ENCODE measurements at regions not wholly inside any gene's neighbourhood (a gene's known extent, or its start where the extent isn't known, plus 50 kb on each side); places are given as distances from the start of the nearest gene placed in this dataset.

DNA sequence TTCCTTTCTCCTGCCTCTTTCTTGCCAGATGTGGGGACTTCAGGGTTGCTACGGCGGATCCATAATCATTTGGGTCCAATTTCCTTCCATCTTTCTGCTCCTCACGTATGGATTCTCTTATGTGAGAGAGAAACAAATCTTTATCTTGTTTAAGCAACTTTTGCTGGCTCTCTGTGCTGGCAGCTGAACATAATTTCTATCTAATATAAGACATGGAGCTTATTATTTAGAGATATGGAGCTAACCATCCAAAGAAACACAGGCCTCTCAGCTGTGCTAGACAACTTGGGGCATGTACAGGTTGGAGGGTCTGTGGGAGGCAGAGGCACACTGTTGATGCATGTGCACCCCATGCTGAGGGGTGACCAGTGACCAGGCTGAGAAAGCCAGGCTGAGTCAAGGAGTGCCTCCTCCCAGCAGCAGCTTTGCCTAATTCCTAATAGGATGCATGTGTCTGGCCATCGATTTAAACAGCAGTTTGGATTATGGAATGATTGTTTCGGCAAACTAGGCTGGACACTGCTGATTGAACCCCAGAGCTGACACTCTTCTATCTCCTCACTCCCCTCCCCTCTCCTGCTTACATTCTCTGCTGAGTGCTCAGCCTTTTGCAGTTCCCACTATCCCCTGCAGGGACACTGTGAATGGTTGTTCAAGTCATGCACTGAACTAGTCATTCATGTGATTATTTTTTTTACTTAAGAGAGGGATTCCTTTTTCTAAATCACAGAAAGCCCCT, 195.8 kb downstream of the ERCC6L2 start:
- CTCF ChIA-PET, result interaction anchor here (0.6 kb wide), 1 partner anchor 14 kb away, joined by 4 read pairs; no protein-coding TSS in a partner anchor
- H3K36me3 Mint-ChIP-seq (ENCODE audit: insufficient read depth, unreplicated experiment), result no peaks in the 10 kb centered on the region
- no peaks in the 10 kb centered on the region for H3K9me3 Mint-ChIP-seq (ENCODE audit: unreplicated experiment)
- H3K9me3 ChIP-seq, result no peaks in the 10 kb centered on the region; the same call in 1 of the 2 replicates
- H3K4me1 Mint-ChIP-seq (ENCODE audit: low read depth, unreplicated experiment), result peaks cover 19% of the 10 kb centered on the region
- H3K4me3 ChIP-seq (ENCODE audit: low read depth, low read length), result no peak overlapping the region
- peaks cover 31% of the 10 kb centered on the region for H3K4me1 ChIP-seq
- TF ChIP-seq, protein P1, sequence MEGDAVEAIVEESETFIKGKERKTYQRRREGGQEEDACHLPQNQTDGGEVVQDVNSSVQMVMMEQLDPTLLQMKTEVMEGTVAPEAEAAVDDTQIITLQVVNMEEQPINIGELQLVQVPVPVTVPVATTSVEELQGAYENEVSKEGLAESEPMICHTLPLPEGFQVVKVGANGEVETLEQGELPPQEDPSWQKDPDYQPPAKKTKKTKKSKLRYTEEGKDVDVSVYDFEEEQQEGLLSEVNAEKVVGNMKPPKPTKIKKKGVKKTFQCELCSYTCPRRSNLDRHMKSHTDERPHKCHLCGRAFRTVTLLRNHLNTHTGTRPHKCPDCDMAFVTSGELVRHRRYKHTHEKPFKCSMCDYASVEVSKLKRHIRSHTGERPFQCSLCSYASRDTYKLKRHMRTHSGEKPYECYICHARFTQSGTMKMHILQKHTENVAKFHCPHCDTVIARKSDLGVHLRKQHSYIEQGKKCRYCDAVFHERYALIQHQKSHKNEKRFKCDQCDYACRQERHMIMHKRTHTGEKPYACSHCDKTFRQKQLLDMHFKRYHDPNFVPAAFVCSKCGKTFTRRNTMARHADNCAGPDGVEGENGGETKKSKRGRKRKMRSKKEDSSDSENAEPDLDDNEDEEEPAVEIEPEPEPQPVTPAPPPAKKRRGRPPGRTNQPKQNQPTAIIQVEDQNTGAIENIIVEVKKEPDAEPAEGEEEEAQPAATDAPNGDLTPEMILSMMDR (IDR thresholded peaks at IDR 0.05; ENCODE audit: insufficient read depth in 1 of 2, low read depth in 1 of 2, low read length in 1 of 2, severe bottlenecking in 1 of 2, unreplicated experiment in 1 of 2), result peak; percentile 51 to 63
- intact Hi-C loops (cut with micrococcal nuclease; ENCODE audit: unreplicated experiment), result loop anchor here (5.0 kb wide), 2 partner anchors 106 to 146 kb away; no protein-coding TSS in a partner anchor
- no peaks in the 10 kb centered on the region for H3K27me3 ChIP-seq (replicated peaks; ENCODE audit: control insufficient read depth, insufficient read depth, low read length)
- H3K4me3 Mint-ChIP-seq (ENCODE audit: unreplicated experiment), result no peak overlapping the region
- H3K27me3 Mint-ChIP-seq (ENCODE audit: insufficient read depth, unreplicated experiment), result no peaks in the 10 kb centered on the region
- peak; percentile 53 to 54 for DNase-seq
- peak overlapping the region; percentile 26 for H3K27ac Mint-ChIP-seq (ENCODE audit: unreplicated experiment)
- no peaks in the 10 kb centered on the region for H3K36me3 ChIP-seq (ENCODE audit: control insufficient read depth, insufficient read depth, low read length)
- POLR2A ChIA-PET, result no interaction called here
- no TSS peak for BruUV-seq (replicated peaks)

DNA sequence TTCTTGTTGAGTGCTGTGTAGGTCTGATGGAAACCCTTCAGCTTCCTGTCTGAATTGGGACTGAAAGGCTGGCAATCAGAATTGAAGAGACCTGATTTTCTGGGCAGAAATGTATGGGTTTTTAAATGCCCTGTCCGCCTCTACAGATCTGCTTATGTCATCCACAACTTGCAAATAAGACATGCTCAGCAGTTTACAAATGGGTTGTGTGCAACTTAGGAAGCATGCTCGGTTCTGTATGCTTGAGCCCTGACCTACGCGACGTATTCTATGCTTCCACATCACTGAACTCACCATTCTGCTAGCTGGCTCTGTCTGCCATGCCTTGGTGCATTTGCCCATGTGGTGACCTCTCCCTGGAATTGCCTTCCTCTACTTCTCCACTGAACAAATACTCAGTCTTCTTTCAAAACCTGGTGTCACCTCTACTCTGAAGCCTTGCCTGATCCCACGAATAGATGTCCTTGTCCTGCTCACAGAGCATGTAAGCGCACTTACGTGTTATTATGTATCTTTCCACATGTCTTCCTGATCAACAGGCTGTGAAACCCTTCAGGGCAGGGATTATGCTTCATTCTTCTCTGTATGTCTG, 194.2 kb downstream of the ERCC6L2 start:
- no TSS peak for BruUV-seq (replicated peaks)
- TF ChIP-seq, protein P1 (IDR thresholded peaks at IDR 0.05; ENCODE audit: insufficient read depth in 1 of 2, low read depth in 1 of 2, low read length in 1 of 2, severe bottlenecking in 1 of 2, unreplicated experiment in 1 of 2), result no peak
- DNase-seq, result no peak
- Mint-ChIP-seq H3K36me3 (ENCODE audit: insufficient read depth, unreplicated experiment) (no peaks in the 10 kb centered on the region), H3K4me3 (ENCODE audit: unreplicated experiment) (no peak overlapping the region), H3K9me3 (ENCODE audit: unreplicated experiment) (no peaks in the 10 kb centered on the region), H3K27ac (ENCODE audit: unreplicated experiment) (no peak overlapping the region), H3K4me1 (ENCODE audit: low read depth, unreplicated experiment) (peaks cover 19% of the 10 kb centered on the region), H3K27me3 (ENCODE audit: insufficient read depth, unreplicated experiment) (no peaks in the 10 kb centered on the region)
- Histone ChIP-seq H3K4me1 (peaks cover 31% of the 10 kb centered on the region), H3K9me3 (no peaks in the 10 kb centered on the region), H3K36me3 (ENCODE audit: control insufficient read depth, insufficient read depth, low read length) (no peaks in the 10 kb centered on the region), H3K4me3 (ENCODE audit: low read depth, low read length) (no peak overlapping the region), H3K27me3 (replicated peaks; ENCODE audit: control insufficient read depth, insufficient read depth, low read length) (no peaks in the 10 kb centered on the region)
- intact Hi-C loops (cut with micrococcal nuclease; ENCODE audit: unreplicated experiment), result loop anchor here (5.0 kb wide), 2 partner anchors 108 to 148 kb away; no protein-coding TSS in a partner anchor
- ChIA-PET CTCF (no interaction called here), POLR2A (no interaction called here)

DNA sequence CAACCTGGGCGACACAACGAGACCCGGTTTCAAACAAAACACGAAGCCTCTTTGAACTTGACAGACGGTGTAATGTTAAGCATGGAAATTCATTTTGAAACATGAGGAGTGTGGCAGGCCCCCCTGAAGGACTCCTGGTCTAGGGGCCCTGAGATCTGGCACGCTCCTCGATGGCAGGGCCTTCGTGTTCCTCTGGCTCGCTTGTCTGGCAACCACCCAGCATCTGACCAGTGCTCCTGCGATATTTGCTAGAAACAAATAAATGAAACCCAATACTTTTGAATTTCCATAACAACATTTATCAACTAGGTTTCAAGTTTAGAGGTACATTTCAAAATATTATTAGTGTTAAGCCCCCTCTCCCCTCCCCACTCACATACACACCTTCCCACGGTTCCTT, 193.0 kb downstream of the ERCC6L2 start:
- POLR2A ChIA-PET, result no interaction called here
- Histone ChIP-seq H3K4me3 (ENCODE audit: low read depth, low read length) (no peak overlapping the region), H3K27me3 (replicated peaks; ENCODE audit: control insufficient read depth, insufficient read depth, low read length) (no peaks in the 10 kb centered on the region), H3K9me3 (no peaks in the 10 kb centered on the region), H3K4me1 (peaks cover 24% of the 10 kb centered on the region), H3K36me3 (ENCODE audit: control insufficient read depth, insufficient read depth, low read length) (no peaks in the 10 kb centered on the region)
- intact Hi-C loops (cut with micrococcal nuclease; ENCODE audit: unreplicated experiment), result no loop called here
- Mint-ChIP-seq H3K9me3 (ENCODE audit: unreplicated experiment) (no peaks in the 10 kb centered on the region), H3K36me3 (ENCODE audit: insufficient read depth, unreplicated experiment) (no peaks in the 10 kb centered on the region), H3K27ac (ENCODE audit: unreplicated experiment) (no peak overlapping the region), H3K4me3 (ENCODE audit: unreplicated experiment) (no peak overlapping the region), H3K27me3 (ENCODE audit: insufficient read depth, unreplicated experiment) (no peaks in the 10 kb centered on the region), H3K4me1 (ENCODE audit: low read depth, unreplicated experiment) (peaks cover 11% of the 10 kb centered on the region)
- CTCF ChIA-PET, result no interaction called here
- TF ChIP-seq, protein P1 (IDR thresholded peaks at IDR 0.05; ENCODE audit: insufficient read depth in 1 of 2, low read depth in 1 of 2, low read length in 1 of 2, severe bottlenecking in 1 of 2, unreplicated experiment in 1 of 2), result no peak
- no TSS peak for BruUV-seq (replicated peaks)
- DNase-seq, result no peak

All from Caco-2 (cell line).